WERI-Rb-1 (cell line): ENCODE measurements at regions not wholly inside any gene's neighbourhood (a gene's known extent, or its start where the extent isn't known, plus 50 kb on each side); places are given as distances from the start of the nearest gene placed in this dataset.
"Not testable (repeated sequence)": the region's sequence is repeated elsewhere in the genome, so short reads cannot be mapped to it uniquely, and the experiment has no call there.

Source experiments
- DNase-seq: peaks from one replicate; pipeline ENCODE4 v3.0.0-alpha.2; 2020
- H3K27ac ChIP-seq: fragments of 250-450 bp; sonication (Bioruptor Pico); 2 replicates; pipeline ENCODE4 v1.5.1; 2020; ENCODE audit warnings: mild to moderate bottlenecking, moderate library complexity
- H3K27me3 ChIP-seq: fragments of 250-450 bp; sonication (Bioruptor Pico); 2 replicates; pipeline ENCODE4 v1.5.1; 2021; ENCODE audit warnings: mild to moderate bottlenecking, low read depth, moderate library complexity; ENCODE audit not compliant: insufficient read depth, severe bottlenecking
- H3K36me3 ChIP-seq: fragments of 250-450 bp; sonication (Bioruptor Pico); 2 replicates; pipeline ENCODE4 v1.5.1; 2020; ENCODE audit warnings: mild to moderate bottlenecking, moderate library complexity
- H3K4me3 ChIP-seq: 2 replicates; pipeline ENCODE4 v1.5.1; 2011; ENCODE audit warnings: low read depth, mild to moderate bottlenecking, control low read depth, low read length
- H3K9me3 ChIP-seq: fragments of 250-450 bp; sonication (Bioruptor Pico); 2 replicates; pipeline ENCODE4 v1.5.1; 2021; ENCODE audit warnings: mild to moderate bottlenecking, moderate library complexity; ENCODE audit not compliant: severe bottlenecking
- TF ChIP-seq, protein P1 (sequence below): IDR thresholded peaks from 2 replicates; pipeline ENCODE4 v1.5.1; 2011; ENCODE audit warnings: low read depth, mild to moderate bottlenecking, control low read depth, inconsistent platforms, low read length

DNA sequence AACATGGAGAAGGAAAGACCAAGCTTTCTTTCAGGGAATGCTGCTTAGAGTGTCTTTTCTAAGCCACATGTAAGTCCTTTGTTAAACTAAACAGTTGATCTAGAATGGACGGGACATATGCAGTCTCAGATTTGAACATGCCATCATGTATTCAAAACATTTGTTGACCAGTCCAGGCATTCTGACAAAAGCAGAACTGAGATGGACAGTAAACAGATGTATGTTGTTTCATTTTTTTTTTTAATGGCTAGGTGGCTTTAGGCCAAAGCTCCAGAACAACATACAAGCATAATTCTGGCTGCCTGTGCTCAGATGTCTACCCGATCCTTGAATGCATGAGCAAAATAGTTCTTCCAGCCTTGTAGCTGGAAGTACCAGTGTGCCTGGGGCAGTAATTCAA, 1211.4 kb upstream of the FAM98A start:
- Histone ChIP-seq H3K27ac (no peak overlapping the region), H3K4me3 (no peak overlapping the region), H3K36me3 (no peaks in the 10 kb centered on the region), H3K27me3 (no peaks in the 10 kb centered on the region), H3K9me3 (no peaks in the 10 kb centered on the region)
- DNase-seq: no peak
- TF ChIP-seq, protein P1, sequence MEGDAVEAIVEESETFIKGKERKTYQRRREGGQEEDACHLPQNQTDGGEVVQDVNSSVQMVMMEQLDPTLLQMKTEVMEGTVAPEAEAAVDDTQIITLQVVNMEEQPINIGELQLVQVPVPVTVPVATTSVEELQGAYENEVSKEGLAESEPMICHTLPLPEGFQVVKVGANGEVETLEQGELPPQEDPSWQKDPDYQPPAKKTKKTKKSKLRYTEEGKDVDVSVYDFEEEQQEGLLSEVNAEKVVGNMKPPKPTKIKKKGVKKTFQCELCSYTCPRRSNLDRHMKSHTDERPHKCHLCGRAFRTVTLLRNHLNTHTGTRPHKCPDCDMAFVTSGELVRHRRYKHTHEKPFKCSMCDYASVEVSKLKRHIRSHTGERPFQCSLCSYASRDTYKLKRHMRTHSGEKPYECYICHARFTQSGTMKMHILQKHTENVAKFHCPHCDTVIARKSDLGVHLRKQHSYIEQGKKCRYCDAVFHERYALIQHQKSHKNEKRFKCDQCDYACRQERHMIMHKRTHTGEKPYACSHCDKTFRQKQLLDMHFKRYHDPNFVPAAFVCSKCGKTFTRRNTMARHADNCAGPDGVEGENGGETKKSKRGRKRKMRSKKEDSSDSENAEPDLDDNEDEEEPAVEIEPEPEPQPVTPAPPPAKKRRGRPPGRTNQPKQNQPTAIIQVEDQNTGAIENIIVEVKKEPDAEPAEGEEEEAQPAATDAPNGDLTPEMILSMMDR: no peak

DNA sequence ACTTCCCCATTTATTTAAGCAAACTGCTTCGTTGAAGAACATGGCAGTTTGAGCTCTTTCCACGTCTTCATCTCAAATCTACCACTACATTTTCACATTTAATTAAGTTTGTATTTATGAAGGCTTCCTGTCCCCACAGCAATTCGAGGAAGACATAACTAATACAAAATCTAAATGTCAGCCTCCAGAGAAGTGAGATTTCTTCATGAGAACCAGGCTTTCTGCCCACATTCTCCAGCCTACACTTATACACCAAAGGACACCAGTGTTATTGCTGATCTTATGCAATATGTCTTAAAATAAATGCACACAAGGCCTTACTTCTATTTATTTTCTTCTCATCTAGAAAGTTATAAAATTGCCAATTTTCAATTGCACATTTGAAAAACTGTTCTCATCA, 1209.3 kb upstream of the FAM98A start:
- H3K4me3 ChIP-seq: no peak overlapping the region
- no peak overlapping the region for H3K27ac ChIP-seq
- H3K9me3 ChIP-seq: peaks cover 3% of the 10 kb centered on the region
- no peaks in the 10 kb centered on the region for H3K36me3 ChIP-seq
- DNase-seq: no peak
- H3K27me3 ChIP-seq: no peaks in the 10 kb centered on the region
- TF ChIP-seq, protein P1: no peak

DNA sequence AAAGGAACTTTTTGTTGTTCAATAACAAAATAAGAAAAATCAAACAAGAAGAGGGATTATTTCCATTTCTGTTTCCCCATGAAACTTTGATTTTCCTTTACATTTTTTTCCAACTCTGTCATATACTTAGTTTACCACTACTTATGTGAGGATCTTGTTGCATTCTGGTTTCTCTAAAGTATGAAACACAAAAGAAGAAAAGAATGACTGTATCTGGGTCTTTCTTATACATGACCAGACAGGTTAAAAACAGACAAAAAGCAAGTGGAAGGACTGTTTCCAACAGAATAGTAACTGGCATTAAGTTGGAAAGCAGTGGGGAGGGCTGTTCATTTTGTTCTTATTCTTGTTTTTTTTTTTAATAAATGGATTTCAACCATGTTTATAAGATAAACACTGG, 1207.8 kb upstream of the FAM98A start:
- Histone ChIP-seq H3K27ac (no peak overlapping the region), H3K9me3 (peaks cover 3% of the 10 kb centered on the region), H3K36me3 (no peaks in the 10 kb centered on the region), H3K4me3 (no peak overlapping the region), H3K27me3 (no peaks in the 10 kb centered on the region)
- no peak for DNase-seq
- TF ChIP-seq, protein P1: no peak

DNA sequence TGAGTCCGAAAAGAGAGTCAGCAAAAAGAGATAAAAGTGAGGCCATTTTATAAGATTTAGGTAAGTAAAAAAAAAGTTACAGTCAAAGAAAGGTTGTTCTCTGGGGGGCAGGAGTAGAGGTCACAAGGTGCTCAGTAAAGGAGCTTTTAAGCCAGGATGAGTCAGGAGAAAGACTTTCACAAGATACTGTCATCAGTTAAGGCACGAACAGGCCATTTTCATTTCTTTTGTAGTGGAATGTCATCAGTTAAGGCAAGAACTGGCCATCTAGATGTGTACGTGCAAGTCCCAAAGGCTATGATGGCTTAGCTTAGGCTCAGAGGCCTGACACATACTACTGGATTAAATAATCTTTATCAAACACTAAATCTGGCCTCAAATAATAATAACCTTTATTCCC, 1207.3 kb upstream of the FAM98A start:
- Histone ChIP-seq H3K9me3 (peaks cover 3% of the 10 kb centered on the region), H3K4me3 (no peak overlapping the region), H3K27me3 (no peaks in the 10 kb centered on the region), H3K27ac (no peak overlapping the region), H3K36me3 (no peaks in the 10 kb centered on the region)
- TF ChIP-seq, protein P1: no peak
- DNase-seq: no peak

DNA sequence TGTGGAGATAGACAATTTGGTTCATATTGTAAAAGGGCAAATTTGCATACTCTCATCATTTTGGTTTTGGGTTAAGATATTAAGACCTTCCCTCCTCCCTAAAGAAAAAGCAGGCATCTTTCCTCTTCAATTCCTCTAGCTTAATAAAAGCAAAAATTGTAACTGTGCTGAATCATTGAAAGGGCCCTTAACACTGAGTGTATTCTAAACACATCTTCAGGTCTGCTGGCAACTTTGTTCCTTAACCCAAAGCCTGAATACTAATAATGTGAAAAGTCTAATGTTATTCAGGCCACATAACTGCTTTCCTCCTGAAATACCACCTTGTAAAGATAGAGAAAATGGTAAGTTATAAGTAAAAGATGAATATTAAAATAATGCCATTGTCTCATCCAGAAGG, 1200.5 kb upstream of the FAM98A start:
- Histone ChIP-seq H3K9me3 (no peaks in the 10 kb centered on the region), H3K4me3 (no peak overlapping the region), H3K36me3 (no peaks in the 10 kb centered on the region), H3K27me3 (no peaks in the 10 kb centered on the region), H3K27ac (no peak overlapping the region)
- DNase-seq: no peak
- TF ChIP-seq, protein P1: no peak

DNA sequence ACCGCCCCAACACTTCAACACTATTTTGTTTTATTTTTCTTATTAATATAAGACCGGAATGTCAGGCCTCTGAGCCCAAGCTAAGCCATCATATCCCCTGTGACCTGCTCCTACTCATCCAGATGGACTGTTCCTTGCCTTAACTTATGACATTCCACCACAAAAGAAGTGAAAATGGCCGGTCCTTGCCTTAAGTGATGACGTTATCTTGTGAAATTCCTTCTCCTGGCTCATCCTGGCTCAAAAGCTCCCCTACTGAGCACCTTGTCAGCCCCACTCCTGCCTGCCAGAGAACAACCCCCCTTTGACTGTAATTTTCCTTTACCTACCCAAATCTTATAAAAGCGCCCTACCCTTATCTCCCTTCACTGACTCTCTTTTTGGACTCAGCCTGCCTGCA, 1196.5 kb upstream of the FAM98A start:
- H3K27ac ChIP-seq, H3K9me3 ChIP-seq, H3K4me3 ChIP-seq, H3K36me3 ChIP-seq, H3K27me3 ChIP-seq, DNase-seq: not testable (repeated sequence)
